A549 (cell line): ENCODE measurements at regions not wholly inside any gene's neighbourhood (a gene's known extent, or its start where the extent isn't known, plus 50 kb on each side); places are given as distances from the start of the nearest gene placed in this dataset.

ENCODE experiments used
- EHMT2 ChIP-seq: fragments of 200-600 bp; sonication (generic); IDR thresholded peaks from 2 replicates; pipeline ENCODE4 v1.6.1; 2016; ENCODE audit warnings: antibody characterized with exemption, low read depth, mild to moderate bottlenecking, moderate library complexity
- RAD21 ChIP-seq, 2 experiments: fragments of >200 bp in 1 of 2; sonication (Bioruptor Twin) in 1 of 2; formaldehyde crosslinking in 1 of 2; IDR thresholded peaks in 1 of 2; conservative IDR thresholded peaks in 1 of 2; 2 replicates in 1 of 2; 3 replicates in 1 of 2; pipeline ENCODE4 v1.6.1; 2012 to 2018; ENCODE audit warnings: inconsistent platforms in 1 of 2
- SREBF2 ChIP-seq: fragments of 450-650 bp; IDR thresholded peaks from 2 replicates; pipeline ENCODE4 v1.6.1; 2014; ENCODE audit warnings: mild to moderate bottlenecking, moderate library complexity
- TF ChIP-seq, protein P1 (sequence below): fragments of >200 bp; sonication (Bioruptor Twin); formaldehyde crosslinking; IDR thresholded peaks from 3 replicates; pipeline ENCODE4 v1.5.1; 2016
- TF ChIP-seq, protein P2 (sequence below): fragments of 200-600 bp; sonication (generic); IDR thresholded peaks from 2 replicates; pipeline ENCODE4 v1.6.1; 2016; ENCODE audit warnings: antibody characterized with exemption, mild to moderate bottlenecking, moderate library complexity

DNA sequence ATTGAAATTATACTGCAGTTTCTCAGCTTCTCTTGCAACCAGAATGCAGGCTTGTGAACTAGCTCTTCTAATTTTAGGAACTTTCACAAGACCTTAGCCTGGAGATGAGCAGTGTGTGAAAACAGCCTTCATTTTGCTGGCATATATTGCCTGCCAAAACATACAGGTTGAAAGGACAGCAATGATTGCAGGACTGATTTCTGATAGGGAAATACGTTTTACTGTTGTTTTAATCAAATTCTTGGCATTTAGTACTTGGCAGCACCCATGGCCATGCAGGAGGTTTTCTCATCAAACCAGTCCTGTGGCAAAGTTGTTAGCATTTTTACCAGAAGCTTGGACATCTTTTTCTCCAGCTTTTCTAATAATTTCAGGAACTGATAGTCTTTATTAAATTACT lies 91.9 kb upstream of the MUCL1 start:
- TF ChIP-seq SREBF2 (no peak), EHMT2 (no peak), RAD21 (conservative IDR thresholded peaks at IDR 0.05 in 1 of 2, IDR thresholded peaks at IDR 0.05 in 1 of 2) (no peak)
- TF ChIP-seq, protein P1, sequence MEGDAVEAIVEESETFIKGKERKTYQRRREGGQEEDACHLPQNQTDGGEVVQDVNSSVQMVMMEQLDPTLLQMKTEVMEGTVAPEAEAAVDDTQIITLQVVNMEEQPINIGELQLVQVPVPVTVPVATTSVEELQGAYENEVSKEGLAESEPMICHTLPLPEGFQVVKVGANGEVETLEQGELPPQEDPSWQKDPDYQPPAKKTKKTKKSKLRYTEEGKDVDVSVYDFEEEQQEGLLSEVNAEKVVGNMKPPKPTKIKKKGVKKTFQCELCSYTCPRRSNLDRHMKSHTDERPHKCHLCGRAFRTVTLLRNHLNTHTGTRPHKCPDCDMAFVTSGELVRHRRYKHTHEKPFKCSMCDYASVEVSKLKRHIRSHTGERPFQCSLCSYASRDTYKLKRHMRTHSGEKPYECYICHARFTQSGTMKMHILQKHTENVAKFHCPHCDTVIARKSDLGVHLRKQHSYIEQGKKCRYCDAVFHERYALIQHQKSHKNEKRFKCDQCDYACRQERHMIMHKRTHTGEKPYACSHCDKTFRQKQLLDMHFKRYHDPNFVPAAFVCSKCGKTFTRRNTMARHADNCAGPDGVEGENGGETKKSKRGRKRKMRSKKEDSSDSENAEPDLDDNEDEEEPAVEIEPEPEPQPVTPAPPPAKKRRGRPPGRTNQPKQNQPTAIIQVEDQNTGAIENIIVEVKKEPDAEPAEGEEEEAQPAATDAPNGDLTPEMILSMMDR = no peak
- TF ChIP-seq, protein P2, sequence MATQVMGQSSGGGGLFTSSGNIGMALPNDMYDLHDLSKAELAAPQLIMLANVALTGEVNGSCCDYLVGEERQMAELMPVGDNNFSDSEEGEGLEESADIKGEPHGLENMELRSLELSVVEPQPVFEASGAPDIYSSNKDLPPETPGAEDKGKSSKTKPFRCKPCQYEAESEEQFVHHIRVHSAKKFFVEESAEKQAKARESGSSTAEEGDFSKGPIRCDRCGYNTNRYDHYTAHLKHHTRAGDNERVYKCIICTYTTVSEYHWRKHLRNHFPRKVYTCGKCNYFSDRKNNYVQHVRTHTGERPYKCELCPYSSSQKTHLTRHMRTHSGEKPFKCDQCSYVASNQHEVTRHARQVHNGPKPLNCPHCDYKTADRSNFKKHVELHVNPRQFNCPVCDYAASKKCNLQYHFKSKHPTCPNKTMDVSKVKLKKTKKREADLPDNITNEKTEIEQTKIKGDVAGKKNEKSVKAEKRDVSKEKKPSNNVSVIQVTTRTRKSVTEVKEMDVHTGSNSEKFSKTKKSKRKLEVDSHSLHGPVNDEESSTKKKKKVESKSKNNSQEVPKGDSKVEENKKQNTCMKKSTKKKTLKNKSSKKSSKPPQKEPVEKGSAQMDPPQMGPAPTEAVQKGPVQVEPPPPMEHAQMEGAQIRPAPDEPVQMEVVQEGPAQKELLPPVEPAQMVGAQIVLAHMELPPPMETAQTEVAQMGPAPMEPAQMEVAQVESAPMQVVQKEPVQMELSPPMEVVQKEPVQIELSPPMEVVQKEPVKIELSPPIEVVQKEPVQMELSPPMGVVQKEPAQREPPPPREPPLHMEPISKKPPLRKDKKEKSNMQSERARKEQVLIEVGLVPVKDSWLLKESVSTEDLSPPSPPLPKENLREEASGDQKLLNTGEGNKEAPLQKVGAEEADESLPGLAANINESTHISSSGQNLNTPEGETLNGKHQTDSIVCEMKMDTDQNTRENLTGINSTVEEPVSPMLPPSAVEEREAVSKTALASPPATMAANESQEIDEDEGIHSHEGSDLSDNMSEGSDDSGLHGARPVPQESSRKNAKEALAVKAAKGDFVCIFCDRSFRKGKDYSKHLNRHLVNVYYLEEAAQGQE = no peak
